Heart left ventricle (tissue), 13 donors: ENCODE measurements at regions not wholly inside any gene's neighbourhood (a gene's known extent, or its start where the extent isn't known, plus 50 kb on each side); places are given as distances from the start of the nearest gene placed in this dataset.

Experiments used
- CTCF ChIP-seq, 12 donors: fragments of 200-600 bp; sonication (generic) in 4 of 12; IDR thresholded peaks; one replicate each; pipeline versions ENCODE4 v1.5.0 to v1.8.0; 2018 to 2022; ENCODE audit warnings: antibody characterized with exemption in 12 of 12, mild to moderate bottlenecking in 5 of 12
- POLR2A ChIP-seq, 2 donors: fragments of 450-650 bp; IDR thresholded peaks; one replicate each; pipeline ENCODE4 v1.6.1; 2017; ENCODE audit warnings: antibody characterized with exemption in 2 of 2, mild to moderate bottlenecking in 2 of 2, moderate library complexity in 2 of 2
- donor health status: ischemic (EF 13 %, LVEDD 7.1; RV severe dilation, severe dysfunction).
- donor health status: DM: no; HTN: yes; CAD: no.
- donor health status: DM: no; HTN: no; CAD: no.
- donor health status: ischemic (EF 25% LVEDD 6.9; RV normal size, moderate dysfunction).
- donor health status: ischemic (EF 25% LVEDD 5.7; RV mildly dilated, moderate dysfunction).
- donor health status: ischemic (EF 35%, LVEDD 5.7; RV mildly dilated, moderate dysfunction).
- donor health status: nonischemic (EF 11% LVEDD 7.7; RV severe dilation, severe dysfunction).
- donor health status: DM: yes; HTN: yes; CAD: no.
- donor health status: PGD.
- donor health status: ischemic (EF 29% LVEDD 5.4; RV normal size, mild dysfunction).
- donor health status: nonischemic (EF 23%, LVEDD 6.1; RV moderate dilation, normal function).

DNA sequence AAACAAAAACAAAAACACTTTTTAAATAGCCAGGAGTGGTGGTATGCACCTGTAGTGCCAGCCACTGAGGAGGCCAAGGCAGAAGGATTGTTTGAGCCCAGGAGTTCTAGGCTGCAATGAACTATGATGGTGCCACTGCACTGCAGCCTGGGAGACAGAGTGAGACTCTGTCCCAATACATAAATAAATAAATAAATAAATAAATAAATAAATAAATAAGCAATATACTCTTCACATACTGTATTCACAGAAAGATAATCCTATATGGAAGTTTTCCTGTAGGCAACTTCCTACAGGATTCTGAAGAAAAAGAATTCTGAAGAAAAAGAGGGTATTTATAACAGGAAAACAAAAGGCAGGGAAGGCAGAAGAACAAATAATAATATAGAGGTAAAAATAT, 293.3 kb upstream of the GRIA3 start:
- no peak for TF ChIP-seq POLR2A (IDR thresholded peaks at IDR 0.05)
- TF ChIP-seq CTCF (IDR thresholded peaks at IDR 0.05): no peak
